ENCODE measurements at regions not wholly inside any gene's neighbourhood (a gene's known extent, or its start where the extent isn't known, plus 50 kb on each side); places are given as distances from the start of the nearest gene placed in this dataset.

- Histone ChIP-seq H3K4me3 (ENCODE audit: low read length) (no peak overlapping the region), H3K9me3 (replicated peaks; ENCODE audit: low read length) (peaks cover 3% of the 10 kb centered on the region), H3K36me3 (ENCODE audit: insufficient read depth, low read length) (no peaks in the 10 kb centered on the region)
These were observed 311.9 kb downstream of the BCL11B start for GRCh38 chr14:98959958-98960616.

GRCh38 chr14:98960617-98961013, 311.4 kb downstream of the BCL11B start:
- Histone ChIP-seq H3K9ac (ENCODE audit: low read depth, low read length) (no peak overlapping the region), H3K4me1 (ENCODE audit: control insufficient read depth, insufficient read depth, low read length) (peaks cover 5% of the 10 kb centered on the region), H3K9me3 (replicated peaks; ENCODE audit: low read length) (peaks cover 3% of the 10 kb centered on the region), H3K4me3 (ENCODE audit: low read length) (no peak overlapping the region), H3K36me3 (ENCODE audit: insufficient read depth, low read length) (no peaks in the 10 kb centered on the region), H3K4me2 (ENCODE audit: low read length) (no peak overlapping the region), H3K27me3 (ENCODE audit: control insufficient read depth, insufficient read depth, low read length) (no peaks in the 10 kb centered on the region)

More at GRCh38 chr14:98959958-98960616, 311.9 kb downstream of the BCL11B start:
- Histone ChIP-seq H3K27me3 (ENCODE audit: control insufficient read depth, insufficient read depth, low read length) (no peaks in the 10 kb centered on the region), H3K4me1 (ENCODE audit: control insufficient read depth, insufficient read depth, low read length) (peaks cover 5% of the 10 kb centered on the region), H3K4me2 (ENCODE audit: low read length) (no peak overlapping the region), H3K9ac (ENCODE audit: low read depth, low read length) (no peak overlapping the region)

- no peak overlapping the region for H3K4me2 ChIP-seq (ENCODE audit: low read length)
- peaks cover 5% of the 10 kb centered on the region for H3K4me1 ChIP-seq (ENCODE audit: control insufficient read depth, insufficient read depth, low read length)
- H3K9me3 ChIP-seq (replicated peaks; ENCODE audit: low read length): peaks cover 2% of the 10 kb centered on the region
- no peak overlapping the region for H3K4me3 ChIP-seq (ENCODE audit: low read length)
- H3K9ac ChIP-seq (ENCODE audit: low read depth, low read length): no peak overlapping the region
- H3K27me3 ChIP-seq (ENCODE audit: control insufficient read depth, insufficient read depth, low read length): no peaks in the 10 kb centered on the region
- no peaks in the 10 kb centered on the region for H3K36me3 ChIP-seq (ENCODE audit: insufficient read depth, low read length)
These were observed 310.8 kb downstream of the BCL11B start for GRCh38 chr14:98961191-98961590.

DNA sequence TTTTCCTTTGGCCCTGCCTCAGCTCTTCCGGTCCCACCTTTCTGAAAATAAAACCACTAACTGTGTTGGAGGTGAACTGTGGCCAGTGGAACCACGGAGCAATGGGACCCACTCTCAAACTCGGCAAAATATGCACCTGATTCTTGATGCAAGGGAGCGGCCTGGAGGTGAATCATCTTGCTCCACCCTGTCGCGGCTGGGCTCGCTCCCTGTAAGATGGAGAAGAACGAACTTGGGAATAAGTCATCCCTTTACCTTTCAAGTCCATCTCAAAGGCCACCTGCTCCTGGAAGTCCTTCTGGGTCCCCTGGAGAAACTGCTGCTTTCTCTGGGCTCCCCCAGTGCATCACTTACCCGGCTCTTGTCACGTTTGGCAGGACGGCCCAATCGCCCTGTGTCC, 309.9 kb downstream of the BCL11B start:
- Histone ChIP-seq H3K36me3 (ENCODE audit: insufficient read depth, low read length) (no peaks in the 10 kb centered on the region), H3K4me2 (ENCODE audit: low read length) (no peak overlapping the region), H3K4me3 (ENCODE audit: low read length) (no peak overlapping the region), H3K9me3 (replicated peaks; ENCODE audit: low read length) (peaks cover 2% of the 10 kb centered on the region), H3K27me3 (ENCODE audit: control insufficient read depth, insufficient read depth, low read length) (no peaks in the 10 kb centered on the region), H3K4me1 (ENCODE audit: control insufficient read depth, insufficient read depth, low read length) (peaks cover 5% of the 10 kb centered on the region), H3K9ac (ENCODE audit: low read depth, low read length) (no peak overlapping the region)

DNA sequence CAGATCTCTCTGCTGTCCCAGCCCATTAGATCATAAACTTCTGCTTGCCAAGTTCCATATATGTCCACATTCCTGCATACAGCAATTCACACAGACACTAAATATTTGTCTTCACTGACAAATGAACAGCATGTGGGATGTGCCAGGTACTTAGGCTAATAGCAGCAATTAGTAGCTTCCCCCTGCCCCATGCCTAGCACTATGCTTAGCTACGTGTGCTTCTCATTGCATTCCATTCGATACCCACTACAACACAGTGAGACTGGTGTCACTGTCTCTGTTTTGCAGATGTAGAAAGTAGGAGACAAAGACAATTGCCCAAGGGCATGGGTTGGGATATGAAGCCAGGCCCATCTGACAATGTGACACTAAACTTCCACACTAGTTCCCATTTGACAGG, 308.4 kb downstream of the BCL11B start:
- H3K4me2 ChIP-seq (ENCODE audit: low read length): no peak overlapping the region
- H3K4me1 ChIP-seq (ENCODE audit: control insufficient read depth, insufficient read depth, low read length): no peaks in the 10 kb centered on the region
- H3K9ac ChIP-seq (ENCODE audit: low read depth, low read length): no peak overlapping the region
- H3K27me3 ChIP-seq (ENCODE audit: control insufficient read depth, insufficient read depth, low read length): no peaks in the 10 kb centered on the region
- no peaks in the 10 kb centered on the region for H3K36me3 ChIP-seq (ENCODE audit: insufficient read depth, low read length)
- H3K9me3 ChIP-seq (replicated peaks; ENCODE audit: low read length): peaks cover 2% of the 10 kb centered on the region
- H3K4me3 ChIP-seq (ENCODE audit: low read length): no peak overlapping the region

- Histone ChIP-seq H3K4me3 (ENCODE audit: low read length) (no peak overlapping the region), H3K9me3 (replicated peaks; ENCODE audit: low read length) (peaks cover 2% of the 10 kb centered on the region), H3K9ac (ENCODE audit: low read depth, low read length) (no peak overlapping the region), H3K4me1 (ENCODE audit: control insufficient read depth, insufficient read depth, low read length) (no peaks in the 10 kb centered on the region), H3K4me2 (ENCODE audit: low read length) (no peak overlapping the region), H3K36me3 (ENCODE audit: insufficient read depth, low read length) (no peaks in the 10 kb centered on the region), H3K27me3 (ENCODE audit: control insufficient read depth, insufficient read depth, low read length) (no peaks in the 10 kb centered on the region)
These were observed 307.8 kb downstream of the BCL11B start for GRCh38 chr14:98964171-98964570.

GRCh38 chr14:98965076-98965475, 306.9 kb downstream of the BCL11B start:
- peaks cover 2% of the 10 kb centered on the region for H3K9me3 ChIP-seq (replicated peaks; ENCODE audit: low read length)
- H3K4me2 ChIP-seq (ENCODE audit: low read length): no peak overlapping the region
- no peaks in the 10 kb centered on the region for H3K36me3 ChIP-seq (ENCODE audit: insufficient read depth, low read length)
- no peaks in the 10 kb centered on the region for H3K27me3 ChIP-seq (ENCODE audit: control insufficient read depth, insufficient read depth, low read length)
- H3K4me3 ChIP-seq (ENCODE audit: low read length): no peak overlapping the region
- H3K9ac ChIP-seq (ENCODE audit: low read depth, low read length): no peak overlapping the region
- H3K4me1 ChIP-seq (ENCODE audit: control insufficient read depth, insufficient read depth, low read length): no peaks in the 10 kb centered on the region

DNA sequence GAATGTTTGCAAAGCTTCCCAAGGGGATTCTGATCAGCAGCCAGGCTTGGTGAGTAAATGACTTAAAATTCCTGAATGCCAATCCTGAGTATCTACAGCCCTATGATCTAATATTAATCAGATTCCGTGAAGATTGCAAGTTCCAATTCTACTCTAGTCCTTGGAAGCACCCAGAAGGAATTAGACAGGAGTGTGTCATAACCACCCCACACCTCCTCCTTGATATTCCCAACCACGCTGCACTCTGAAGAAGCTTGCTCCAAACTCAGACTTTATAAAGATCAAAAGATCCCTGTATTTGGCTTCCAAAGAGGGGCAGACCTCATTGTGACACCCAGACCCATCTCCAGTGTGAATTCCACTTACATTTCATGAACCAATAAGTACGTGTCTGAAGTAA, 306.0 kb downstream of the BCL11B start:
- Histone ChIP-seq H3K27me3 (ENCODE audit: control insufficient read depth, insufficient read depth, low read length) (no peaks in the 10 kb centered on the region), H3K9me3 (replicated peaks; ENCODE audit: low read length) (peaks cover 2% of the 10 kb centered on the region), H3K36me3 (ENCODE audit: insufficient read depth, low read length) (no peaks in the 10 kb centered on the region), H3K4me2 (ENCODE audit: low read length) (no peak overlapping the region), H3K9ac (ENCODE audit: low read depth, low read length) (no peak overlapping the region), H3K4me3 (ENCODE audit: low read length) (no peak overlapping the region), H3K4me1 (ENCODE audit: control insufficient read depth, insufficient read depth, low read length) (no peaks in the 10 kb centered on the region)

DNA sequence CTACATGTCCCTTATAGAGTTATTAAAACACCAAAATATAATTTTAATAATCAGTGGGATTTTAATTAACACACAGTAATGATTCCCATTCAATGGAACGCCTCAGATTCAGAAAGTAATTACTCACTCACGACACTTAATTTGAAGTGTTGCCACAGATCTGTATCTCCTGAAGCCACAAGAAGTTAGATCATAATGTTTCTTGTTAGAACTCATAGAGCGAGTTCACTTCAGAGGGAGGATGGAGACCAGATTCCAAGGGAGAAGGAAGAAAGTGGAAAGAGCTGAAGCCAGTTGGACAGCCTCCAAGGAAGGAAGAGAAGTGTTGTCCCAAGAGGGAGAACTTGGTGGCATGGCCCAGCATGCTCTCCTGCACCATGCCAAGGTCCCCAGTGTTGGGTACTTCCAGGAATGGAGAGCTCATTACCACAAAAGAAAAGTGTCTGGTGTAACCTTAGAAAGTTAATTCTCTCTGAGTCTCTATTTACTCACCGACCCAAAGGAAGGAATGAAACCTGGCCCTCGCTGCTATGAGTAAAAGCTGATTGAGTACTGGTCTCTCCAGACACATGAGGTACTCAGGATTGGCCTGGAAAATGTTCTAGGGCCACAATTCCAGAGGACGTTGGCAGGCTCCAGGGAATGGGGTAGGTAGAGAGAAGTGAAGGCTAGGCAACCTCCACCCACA, 305.4 kb downstream of the BCL11B start:
- Histone ChIP-seq H3K4me3 (ENCODE audit: low read length) (no peak overlapping the region), H3K27me3 (ENCODE audit: control insufficient read depth, insufficient read depth, low read length) (no peaks in the 10 kb centered on the region), H3K9me3 (replicated peaks; ENCODE audit: low read length) (peaks cover 2% of the 10 kb centered on the region), H3K36me3 (ENCODE audit: insufficient read depth, low read length) (no peaks in the 10 kb centered on the region), H3K4me2 (ENCODE audit: low read length) (no peak overlapping the region), H3K4me1 (ENCODE audit: control insufficient read depth, insufficient read depth, low read length) (no peaks in the 10 kb centered on the region), H3K9ac (ENCODE audit: low read depth, low read length) (no peak overlapping the region)

DNA sequence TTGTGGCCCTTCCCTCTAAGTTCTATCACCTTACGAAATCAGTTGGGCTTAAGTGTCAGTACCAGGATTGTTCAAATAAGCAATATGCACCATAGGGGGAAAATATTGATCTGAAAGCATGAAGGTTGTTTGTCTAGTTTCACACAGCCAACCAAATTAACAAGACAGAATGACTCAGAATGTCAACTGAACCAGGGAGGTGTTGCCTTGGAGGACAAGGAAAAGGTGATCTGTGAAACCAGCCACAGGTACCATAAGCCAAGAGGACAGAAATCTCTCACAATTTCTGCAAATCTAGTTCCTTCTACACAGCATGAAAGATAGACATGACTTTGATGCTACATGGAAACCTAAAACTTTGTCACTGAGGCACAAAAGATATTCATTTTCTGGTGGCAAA, 297.9 kb downstream of the BCL11B start:
- no peak overlapping the region for H3K9ac ChIP-seq (ENCODE audit: low read depth, low read length)
- no peak overlapping the region for H3K4me3 ChIP-seq (ENCODE audit: low read length)
- H3K36me3 ChIP-seq (ENCODE audit: insufficient read depth, low read length): no peaks in the 10 kb centered on the region
- H3K27me3 ChIP-seq (ENCODE audit: control insufficient read depth, insufficient read depth, low read length): no peaks in the 10 kb centered on the region
- H3K4me1 ChIP-seq (ENCODE audit: control insufficient read depth, insufficient read depth, low read length): no peaks in the 10 kb centered on the region
- H3K4me2 ChIP-seq (ENCODE audit: low read length): no peak overlapping the region
- H3K9me3 ChIP-seq (replicated peaks; ENCODE audit: low read length): no peaks in the 10 kb centered on the region

GRCh38 chr14:98976271-98976670, 295.7 kb downstream of the BCL11B start:
- H3K4me1 ChIP-seq (ENCODE audit: control insufficient read depth, insufficient read depth, low read length): no peaks in the 10 kb centered on the region
- H3K36me3 ChIP-seq (ENCODE audit: insufficient read depth, low read length): no peaks in the 10 kb centered on the region
- no peak overlapping the region for H3K4me2 ChIP-seq (ENCODE audit: low read length)
- H3K4me3 ChIP-seq (ENCODE audit: low read length): no peak overlapping the region
- H3K9ac ChIP-seq (ENCODE audit: low read depth, low read length): no peak overlapping the region
- H3K27me3 ChIP-seq (ENCODE audit: control insufficient read depth, insufficient read depth, low read length): no peaks in the 10 kb centered on the region
- no peaks in the 10 kb centered on the region for H3K9me3 ChIP-seq (replicated peaks; ENCODE audit: low read length)

DNA sequence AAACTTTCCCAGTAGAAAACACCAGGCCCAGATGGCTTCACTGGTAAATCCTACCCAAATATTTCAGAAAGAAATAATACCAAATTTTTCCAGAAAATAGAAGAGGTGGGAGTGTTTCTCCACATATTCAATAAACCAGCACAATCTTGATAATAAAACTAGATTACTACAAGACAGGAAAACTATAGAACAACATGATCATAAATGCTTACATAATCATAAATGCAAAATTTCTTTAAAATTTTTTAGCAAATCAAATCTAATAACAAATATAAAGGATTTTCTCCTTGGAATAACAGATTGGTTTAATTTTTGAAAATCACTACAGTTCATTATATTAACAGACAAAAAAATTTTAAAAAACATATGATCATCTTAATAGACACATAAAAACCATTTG, 294.5 kb downstream of the BCL11B start:
- H3K27me3 ChIP-seq (ENCODE audit: control insufficient read depth, insufficient read depth, low read length): no peaks in the 10 kb centered on the region
- H3K4me1 ChIP-seq (ENCODE audit: control insufficient read depth, insufficient read depth, low read length): no peaks in the 10 kb centered on the region
- no peak overlapping the region for H3K4me2 ChIP-seq (ENCODE audit: low read length)
- no peaks in the 10 kb centered on the region for H3K36me3 ChIP-seq (ENCODE audit: insufficient read depth, low read length)
- no peaks in the 10 kb centered on the region for H3K9me3 ChIP-seq (replicated peaks; ENCODE audit: low read length)
- no peak overlapping the region for H3K4me3 ChIP-seq (ENCODE audit: low read length)
- H3K9ac ChIP-seq (ENCODE audit: low read depth, low read length): no peak overlapping the region

Measured in skeletal muscle satellite cell (primary cell).